Cardiac fibroblast (primary cell): ENCODE measurements at regions not wholly inside any gene's neighbourhood (a gene's known extent, or its start where the extent isn't known, plus 50 kb on each side); places are given as distances from the start of the nearest gene placed in this dataset.

Experiments
- DNase-seq, 2 donors: peaks; one replicate each; pipeline versions ENCODE4 v3.0.0 to v3.0.0-alpha.2; 2010; ENCODE audit warnings: low read depth in 2 of 2
- H3K4me3 ChIP-seq, 2 donors: replicated peaks in 1 of 2; 1 replicate in 1 of 2; 2 replicates in 1 of 2; pipeline ENCODE4 v1.5.1; 2011; ENCODE audit warnings: low read depth in 2 of 2, low read length in 2 of 2, mild to moderate bottlenecking in 2 of 2, moderate library complexity in 1 of 2
- CTCF ChIP-seq: IDR thresholded peaks from one replicate; pipeline ENCODE4 v1.5.1; 2011; ENCODE audit warnings: low read depth, mild to moderate bottlenecking, low read length, inconsistent platforms

- no peak for TF ChIP-seq CTCF
- DNase-seq, result no peak
- no peak overlapping the region for H3K4me3 ChIP-seq
Measured at GRCh38 chr20:47957135-47957534, 171.9 kb upstream of the SULF2 start.

GRCh38 chr20:47956268-47956995 is 171.2 kb upstream of the SULF2 start:
- no peak overlapping the region for H3K4me3 ChIP-seq
- TF ChIP-seq CTCF, result no peak

DNA sequence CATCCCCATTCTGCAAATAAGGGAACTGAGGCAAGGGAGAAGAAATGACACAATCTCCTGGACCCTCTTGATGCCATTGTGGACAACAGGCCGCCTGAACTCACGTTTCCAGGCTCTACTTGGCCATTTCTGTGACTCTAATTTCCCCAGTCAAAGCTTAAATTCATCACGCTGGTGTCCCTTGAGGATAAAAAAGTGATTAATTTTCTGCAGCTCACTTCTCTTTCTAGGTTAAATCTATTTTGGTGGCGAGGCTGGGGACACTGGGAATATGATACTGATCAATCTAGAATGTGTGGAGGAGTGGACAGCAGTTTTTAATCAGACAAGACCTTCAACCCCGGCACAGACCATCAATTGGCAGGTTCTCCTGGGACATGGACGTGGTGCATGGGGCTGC is 168.2 kb upstream of the SULF2 start:
- DNase-seq, result no peak
- H3K4me3 ChIP-seq, result no peak overlapping the region
- no peak for TF ChIP-seq CTCF

More at GRCh38 chr20:47956268-47956995, 171.2 kb upstream of the SULF2 start:
- peak in 1 of 2 donors; percentile 82 for DNase-seq

DNA sequence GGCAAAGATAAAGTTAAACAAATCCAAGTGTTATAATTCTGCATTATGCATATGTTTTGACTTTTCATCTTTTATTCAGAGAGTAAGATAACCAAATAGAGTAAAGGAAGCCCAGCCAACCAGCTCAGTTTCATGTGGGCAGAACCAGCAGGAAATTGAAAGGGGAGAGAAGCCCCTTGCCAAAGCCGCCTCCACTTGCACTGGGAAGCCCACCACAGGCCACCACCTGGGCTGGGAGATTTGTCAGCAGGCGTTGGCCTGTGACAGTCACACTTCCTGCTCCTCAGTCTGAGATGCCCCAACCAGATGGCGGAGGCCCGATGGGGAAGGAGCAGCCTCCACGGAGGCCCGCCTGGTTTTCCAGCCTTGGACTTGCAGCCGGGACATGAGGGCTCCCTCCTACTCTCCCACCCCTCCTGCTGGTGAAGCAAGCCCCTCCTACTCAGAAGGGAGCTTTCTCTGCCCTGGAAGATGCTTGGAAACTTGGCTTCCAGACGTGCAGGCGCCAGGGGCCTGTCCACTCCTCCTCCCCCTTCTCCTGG is 166.8 kb upstream of the SULF2 start:
- no peak for TF ChIP-seq CTCF

DNA sequence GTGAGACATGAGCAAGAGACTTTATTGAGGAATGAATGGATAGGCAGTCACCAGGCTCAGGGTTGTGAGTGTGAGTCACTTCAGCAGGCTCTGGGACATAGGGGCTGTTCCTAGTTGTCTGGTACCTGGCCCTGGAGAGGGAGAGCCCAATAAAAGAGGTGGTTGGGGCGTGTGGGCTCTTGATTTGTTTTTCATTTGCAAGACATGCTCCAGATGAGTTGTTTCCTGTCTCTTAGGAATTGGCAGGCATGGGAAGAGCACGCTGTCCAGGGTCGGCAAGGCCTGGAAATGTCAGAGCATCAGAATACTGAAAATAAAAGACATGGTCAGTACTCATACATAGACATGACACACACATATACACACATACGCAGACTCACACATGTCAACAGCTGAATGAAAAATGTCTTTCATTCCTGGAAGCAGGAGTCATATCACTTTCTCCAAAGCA is 166.3 kb upstream of the SULF2 start:
- no peak for TF ChIP-seq CTCF
- peak in 1 of 2 donors; percentile 35 for DNase-seq
- no peak overlapping the region for H3K4me3 ChIP-seq

More for the DNA sequence above, 166.8 kb upstream of the SULF2 start:
- DNase-seq, result no peak
- H3K4me3 ChIP-seq, result no peak overlapping the region

DNA sequence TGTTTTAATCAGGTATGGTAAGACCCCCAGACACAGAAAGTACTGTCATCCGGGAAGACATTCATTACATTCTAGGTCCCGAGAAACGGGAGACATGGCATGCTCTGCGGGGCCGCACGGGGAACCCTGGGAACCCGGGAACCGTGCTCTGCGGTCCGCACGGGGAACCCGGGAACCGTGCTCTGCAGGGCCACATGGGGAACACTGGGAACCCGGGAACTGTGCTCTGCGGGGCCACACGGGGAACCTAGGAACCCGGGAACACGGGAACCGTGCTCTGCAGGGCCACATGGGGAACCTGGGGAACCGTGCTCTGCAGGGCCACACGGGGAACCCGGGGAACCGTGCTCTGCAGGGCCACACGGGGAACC is 165.6 kb upstream of the SULF2 start:
- no peak overlapping the region for H3K4me3 ChIP-seq
- TF ChIP-seq CTCF, result no peak
- no peak for DNase-seq
